HUDEP-2 (cell line): ENCODE measurements at regions not wholly inside any gene's neighbourhood (a gene's known extent, or its start where the extent isn't known, plus 50 kb on each side); places are given as distances from the start of the nearest gene placed in this dataset.
"Not testable (repeated sequence)": the region's sequence is repeated elsewhere in the genome, so short reads cannot be mapped to it uniquely, and the experiment has no call there.

Source experiments
- DNase-seq, 76 experiments: peaks; one replicate each; lab custom pipeline; 2025; ENCODE audit not compliant: unreplicated experiment in 76 of 76; lab: John Stamatoyannopoulos, UW

DNA sequence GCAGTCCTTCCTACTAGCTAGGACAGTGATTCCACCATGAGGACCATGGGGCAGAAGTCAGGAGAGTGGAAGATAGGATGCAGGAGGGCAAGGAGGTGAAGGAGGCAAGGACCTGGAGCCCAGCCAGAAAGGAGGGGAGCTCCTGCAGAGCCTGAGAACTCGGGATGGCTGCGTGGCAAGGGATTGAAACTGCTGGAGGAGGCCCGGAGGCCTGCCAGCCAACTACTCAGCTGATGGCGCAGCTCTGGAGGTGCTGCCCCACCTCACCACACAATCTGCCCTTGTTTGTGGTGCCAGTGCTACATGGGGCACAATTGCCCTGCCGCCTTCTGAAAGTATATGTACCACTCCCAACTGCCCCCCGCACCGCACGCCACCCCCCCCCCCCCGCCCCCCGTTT lies 307.3 kb upstream of the CHRNA7 start:
- DNase-seq = not testable (repeated sequence)

DNA sequence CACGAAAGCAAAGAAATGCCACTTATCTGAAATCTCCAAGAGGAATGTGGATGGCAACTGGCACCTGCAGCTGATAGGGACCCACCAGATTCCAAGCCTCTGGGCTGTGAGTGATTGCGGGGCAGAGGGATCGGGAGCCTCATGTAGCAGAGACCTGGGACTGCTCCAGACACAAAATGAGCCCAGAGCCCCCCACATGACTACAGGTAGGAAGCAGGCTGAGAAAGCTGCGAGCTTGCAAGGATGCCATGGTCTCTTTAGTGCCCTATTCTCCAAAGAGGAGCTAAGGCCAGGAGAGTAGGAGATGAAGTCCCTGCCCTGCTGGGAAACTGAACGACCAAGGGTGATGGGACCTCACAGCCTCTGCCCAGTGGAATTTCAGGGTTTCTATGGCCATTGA lies 305.4 kb upstream of the CHRNA7 start:
- not testable (repeated sequence) for DNase-seq

GRCh38 chr15:31725619-31726018 lies 304.7 kb upstream of the CHRNA7 start:
- DNase-seq = not testable (repeated sequence)

DNA sequence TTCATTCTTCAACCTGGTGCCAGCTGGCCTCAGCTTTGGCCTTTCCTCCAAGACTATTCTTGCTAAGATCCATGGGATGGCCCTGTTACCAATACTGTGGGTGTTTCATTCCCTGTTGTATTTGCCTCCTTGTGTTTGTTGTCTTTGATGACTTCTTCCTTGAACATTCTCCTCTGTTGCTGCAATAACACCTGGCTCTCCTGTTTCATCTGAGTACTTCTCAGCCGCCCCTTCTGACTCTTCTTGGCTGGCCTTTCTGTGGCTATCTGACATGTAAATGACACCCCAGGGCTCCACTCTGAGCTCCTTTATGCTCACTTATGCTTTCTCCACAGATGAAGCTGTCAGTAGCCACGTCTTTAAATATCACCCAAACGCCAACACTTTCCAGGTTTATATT lies 302.7 kb upstream of the CHRNA7 start:
- no peak for DNase-seq

DNA sequence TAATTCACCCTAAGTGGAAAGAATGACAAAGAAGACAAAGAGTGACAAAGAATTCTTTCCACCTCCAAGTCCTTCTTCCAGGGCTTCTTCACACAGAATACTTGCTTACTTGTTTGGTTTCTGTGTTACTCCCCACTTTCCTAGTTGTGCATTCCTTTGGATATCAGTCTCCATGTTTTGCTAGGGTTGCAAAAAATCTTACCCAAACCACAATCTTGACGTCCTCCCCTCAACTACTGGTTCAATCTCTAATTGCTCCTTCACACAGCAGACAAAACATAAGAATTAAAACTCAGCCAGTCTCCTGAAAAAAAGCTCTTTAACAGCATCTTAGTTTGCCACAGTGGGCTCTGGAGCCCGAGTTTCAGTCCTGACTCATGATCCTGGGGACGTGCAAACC lies 297.6 kb upstream of the CHRNA7 start:
- no peak for DNase-seq

DNA sequence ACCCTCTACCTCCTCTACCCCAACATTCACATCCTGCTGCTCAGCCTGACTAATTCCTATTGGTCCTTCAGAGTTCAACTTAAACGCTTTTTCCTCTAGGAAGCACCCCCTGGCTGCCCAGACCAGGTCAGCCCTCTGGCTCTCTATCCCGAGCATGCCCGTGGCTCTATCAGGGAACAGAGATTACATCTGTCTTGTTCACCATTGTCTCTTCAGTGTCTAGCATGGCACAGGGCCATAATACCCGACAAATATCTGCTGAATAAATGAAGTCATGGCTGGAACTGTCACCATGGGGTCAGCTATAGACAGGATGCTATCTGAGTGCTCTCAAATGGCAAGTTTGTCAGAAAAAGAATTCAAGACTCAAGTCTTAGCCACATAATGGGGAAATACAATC lies 296.9 kb upstream of the CHRNA7 start:
- DNase-seq = no peak

- DNase-seq = no peak
Measured at GRCh38 chr15:31740203-31740602, 290.1 kb upstream of the CHRNA7 start.

DNA sequence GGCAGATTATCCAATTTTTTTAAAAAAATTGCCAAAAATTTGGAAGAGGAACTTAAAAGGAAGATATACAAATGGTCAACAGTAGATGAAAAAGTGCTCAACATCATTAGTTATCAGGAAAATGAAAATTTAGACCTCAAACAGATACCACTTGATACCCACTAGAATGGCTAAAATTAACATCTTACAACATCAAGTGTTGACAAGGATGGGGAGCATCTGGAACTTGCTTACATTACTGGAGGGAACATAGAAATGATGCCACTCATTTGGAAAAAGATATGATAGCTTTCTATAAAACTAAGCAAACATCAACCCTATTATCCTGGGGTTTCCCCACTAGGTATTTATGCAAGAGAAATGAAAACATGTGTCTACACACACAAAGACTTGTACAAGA lies 284.5 kb upstream of the CHRNA7 start:
- DNase-seq = no peak

GRCh38 chr15:31752065-31752762 lies 278.1 kb upstream of the CHRNA7 start:
- DNase-seq = no peak

- DNase-seq = no peak
Measured at GRCh38 chr15:31752905-31753304, 277.4 kb upstream of the CHRNA7 start.

DNA sequence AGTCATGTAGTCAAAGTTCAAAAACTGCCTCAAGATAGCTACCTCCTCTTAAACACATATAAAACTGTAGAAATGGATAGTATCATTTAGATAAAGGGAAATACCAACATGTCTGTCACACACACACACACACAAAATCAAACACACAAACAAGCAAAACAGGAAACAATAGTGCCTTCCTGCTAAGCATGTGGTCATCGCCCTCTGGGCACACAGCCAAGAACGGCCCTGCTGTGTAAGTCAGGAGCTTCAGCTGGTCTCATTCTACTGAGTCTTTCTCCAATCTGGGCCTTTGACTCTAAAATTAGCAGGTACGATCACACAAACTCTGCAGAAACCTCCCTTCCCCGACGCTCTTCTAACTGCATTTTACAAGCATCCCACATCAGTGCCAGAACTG lies 272.2 kb upstream of the CHRNA7 start:
- DNase-seq = peak in 21 of 76 experiments; percentile 0 to 39 (median 4)

DNA sequence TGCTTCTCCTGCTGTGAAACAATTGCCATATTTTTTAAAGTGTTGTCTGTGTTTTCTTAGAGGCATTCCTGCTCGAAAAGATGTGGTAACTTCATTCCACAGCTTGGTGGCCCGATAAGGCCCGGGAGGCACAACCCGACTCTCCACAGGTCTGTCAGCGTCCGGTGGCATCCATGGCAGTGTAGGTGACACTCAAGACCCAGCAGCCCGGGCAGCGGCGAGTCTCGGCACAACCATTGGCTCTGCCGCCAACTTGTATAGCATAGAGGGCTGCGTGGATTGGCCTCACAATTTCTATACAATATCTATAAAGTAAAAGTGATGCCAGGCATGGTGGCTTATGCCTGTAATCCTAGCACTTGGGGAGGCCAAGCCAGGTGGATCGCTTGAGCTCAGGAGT lies 262.3 kb upstream of the CHRNA7 start:
- DNase-seq = no peak

DNA sequence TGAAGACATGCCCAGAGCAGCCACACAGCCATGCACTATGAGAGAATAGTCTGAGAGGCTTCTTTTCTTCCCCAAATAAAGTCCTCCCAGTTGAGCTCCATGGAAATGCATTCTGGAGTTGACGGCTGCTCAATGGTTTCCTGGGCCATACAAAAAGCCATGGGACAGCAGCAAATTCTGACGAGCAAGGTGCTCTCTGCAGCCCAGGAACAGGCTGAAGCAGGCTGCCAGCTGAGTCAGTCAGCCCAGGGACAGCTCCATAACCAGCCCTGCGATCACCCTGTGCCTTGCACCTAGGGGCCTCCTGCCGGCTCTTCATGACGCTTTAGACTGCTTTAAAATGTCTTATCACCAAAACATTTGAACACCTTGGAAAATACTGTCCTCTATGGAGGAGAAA lies 256.3 kb upstream of the CHRNA7 start:
- no peak for DNase-seq

GRCh38 chr15:31776039-31776438 lies 254.3 kb upstream of the CHRNA7 start:
- DNase-seq = no peak

GRCh38 chr15:31781261-31781660 lies 249.1 kb upstream of the CHRNA7 start:
- DNase-seq = no peak

GRCh38 chr15:31782016-31782783 lies 248.1 kb upstream of the CHRNA7 start:
- no peak for DNase-seq

- no peak for DNase-seq
Measured at GRCh38 chr15:31782951-31783350, 247.4 kb upstream of the CHRNA7 start.

- DNase-seq = no peak
Measured at GRCh38 chr15:31786360-31786759, 244.0 kb upstream of the CHRNA7 start.

GRCh38 chr15:31788104-31788503 lies 242.2 kb upstream of the CHRNA7 start:
- no peak for DNase-seq

- DNase-seq = no peak
Measured at GRCh38 chr15:31792611-31793199, 237.6 kb upstream of the CHRNA7 start.

DNA sequence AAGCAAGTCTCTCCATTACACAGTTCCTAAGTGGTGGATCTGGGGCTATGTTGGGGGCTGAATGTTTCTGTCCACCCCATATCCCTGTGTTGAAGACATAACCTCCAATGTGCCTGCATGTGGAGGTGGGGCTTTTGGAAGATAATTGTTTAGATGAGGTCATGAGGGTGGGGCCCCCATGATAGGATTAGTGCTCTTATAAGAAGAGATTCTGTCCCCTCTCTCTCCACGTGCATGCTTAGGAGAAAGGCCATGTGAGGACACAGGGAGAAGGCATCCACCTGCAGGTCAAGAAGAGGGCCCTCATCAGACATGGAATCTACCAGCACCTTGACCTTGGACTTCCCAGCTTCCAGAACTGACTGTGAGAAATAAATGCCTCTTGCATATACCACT lies 231.0 kb upstream of the CHRNA7 start:
- no peak for DNase-seq
